ENCODE measurements at regions not wholly inside any gene's neighbourhood (a gene's known extent, or its start where the extent isn't known, plus 50 kb on each side); places are given as distances from the start of the nearest gene placed in this dataset.

- no peak for DNase-seq
Observed at GRCh38 chr6:6376845-6377244, 56.4 kb upstream of the F13A1 start.

DNA sequence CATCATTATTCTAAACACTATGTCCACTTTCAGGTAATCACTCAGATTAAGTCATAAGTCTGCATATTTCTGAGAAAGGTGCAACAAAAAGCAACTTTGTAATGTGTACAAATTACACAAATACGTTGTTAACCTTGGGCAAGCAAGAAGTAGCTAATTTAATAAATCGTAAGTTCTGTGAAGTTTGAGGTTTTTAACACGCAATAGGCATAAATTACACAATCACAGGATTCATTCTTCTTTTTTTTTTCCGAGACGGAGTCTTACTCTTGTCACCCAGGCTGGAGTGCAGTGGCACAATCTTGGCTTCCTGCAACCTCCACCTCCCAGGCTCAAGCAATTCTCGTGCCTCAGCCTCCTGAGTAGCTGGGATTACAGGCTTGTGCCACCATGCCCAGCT lies 57.2 kb upstream of the F13A1 start:
- DNase-seq = no peak

- no peak for DNase-seq
Observed at GRCh38 chr6:6379573-6379972, 59.1 kb upstream of the F13A1 start.

- DNase-seq = no peak
Observed at GRCh38 chr6:6384520-6384919, 64.1 kb upstream of the F13A1 start.

GRCh38 chr6:6386010-6386409 lies 65.5 kb upstream of the F13A1 start:
- DNase-seq = no peak

- DNase-seq = no peak
Observed at GRCh38 chr6:6390849-6391602, 70.6 kb upstream of the F13A1 start.

DNA sequence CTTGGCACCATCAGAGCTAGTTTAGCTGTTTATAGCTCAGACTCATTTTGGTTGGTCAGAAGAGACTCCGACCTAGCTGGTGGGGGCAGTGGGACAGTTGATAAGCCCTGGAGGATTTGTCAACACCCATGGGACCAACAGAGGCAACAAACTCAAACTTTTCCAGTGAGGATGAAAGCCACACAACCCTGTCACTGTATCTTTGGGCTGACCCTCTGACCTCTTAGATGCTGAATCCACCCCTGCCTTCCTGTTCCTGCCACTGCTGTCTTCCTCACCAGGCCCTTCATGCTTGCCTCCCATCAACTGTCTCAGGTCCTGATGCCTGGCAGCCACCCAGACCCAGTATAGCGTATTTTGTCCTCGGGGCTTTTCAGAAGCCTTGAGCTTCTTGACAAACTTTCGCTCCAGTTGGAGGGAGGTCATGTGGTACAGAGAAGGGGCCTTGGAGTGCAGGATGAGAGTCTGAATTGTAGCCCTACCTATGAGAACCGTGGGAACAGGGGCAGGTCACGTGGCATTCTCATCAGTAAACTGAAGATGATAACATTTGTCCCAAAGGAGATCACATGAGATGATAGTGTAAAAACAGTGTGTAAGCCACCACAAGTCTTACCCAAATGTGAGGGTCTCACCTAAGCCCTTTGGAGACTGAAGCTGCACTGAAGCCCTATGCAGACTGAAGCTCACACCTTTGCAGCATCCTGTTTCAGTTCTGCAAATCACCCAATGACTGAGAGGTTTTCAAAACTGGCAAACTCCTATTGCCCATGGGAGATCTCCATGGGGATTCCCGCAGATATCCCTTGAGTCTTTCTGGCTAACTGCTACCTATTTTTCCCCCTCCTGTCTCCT lies 72.0 kb upstream of the F13A1 start:
- no peak for DNase-seq

GRCh38 chr6:6393069-6393529 lies 72.6 kb upstream of the F13A1 start:
- no peak for DNase-seq

DNA sequence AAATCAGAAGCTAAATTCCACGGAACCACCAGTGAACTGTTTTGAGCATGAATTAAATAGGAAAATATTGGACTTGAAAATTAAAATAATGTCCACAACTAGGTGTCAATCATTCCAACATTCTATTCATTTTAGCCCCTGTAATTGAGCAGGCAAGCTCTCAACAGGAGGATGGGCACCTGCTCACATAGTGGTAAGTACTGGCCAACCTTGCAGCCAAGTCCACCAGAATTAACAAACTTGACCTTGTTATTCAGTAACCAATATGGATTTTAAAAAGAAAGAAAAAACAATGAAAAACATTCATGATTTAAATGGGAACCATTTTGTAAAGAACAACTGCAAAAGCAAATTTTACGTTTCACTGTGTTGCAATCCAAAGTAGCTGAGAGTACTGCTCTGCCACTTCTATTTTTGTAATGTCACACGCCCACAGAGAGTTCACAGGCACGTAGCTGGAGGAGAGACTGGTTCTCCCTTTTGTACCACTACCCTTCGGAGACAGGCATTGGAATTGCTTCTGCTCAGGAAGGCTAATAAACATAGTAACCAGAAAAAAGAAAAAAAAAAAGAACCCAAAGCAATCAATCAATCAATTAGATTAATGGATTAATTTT lies 75.2 kb upstream of the F13A1 start:
- no peak for DNase-seq

DNA sequence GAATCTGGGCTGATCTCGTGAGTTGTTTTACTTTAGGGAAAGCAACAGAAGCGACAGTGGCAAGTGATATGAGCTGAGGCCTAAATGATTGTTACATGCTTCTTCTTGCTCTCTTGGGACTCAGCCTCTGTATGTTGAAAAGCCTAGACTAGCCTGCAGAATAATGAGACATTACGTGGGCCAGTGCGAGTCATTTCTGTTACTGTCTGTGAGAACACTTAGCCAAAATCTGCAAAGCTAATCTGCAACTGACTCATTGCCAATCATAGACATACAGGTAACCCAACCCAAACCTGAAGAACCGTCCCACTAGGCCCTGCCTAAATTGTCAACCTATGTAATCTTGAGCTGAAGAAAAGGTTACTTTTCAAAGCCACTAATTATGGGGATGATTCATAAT lies 77.4 kb upstream of the F13A1 start:
- no peak for DNase-seq

DNA sequence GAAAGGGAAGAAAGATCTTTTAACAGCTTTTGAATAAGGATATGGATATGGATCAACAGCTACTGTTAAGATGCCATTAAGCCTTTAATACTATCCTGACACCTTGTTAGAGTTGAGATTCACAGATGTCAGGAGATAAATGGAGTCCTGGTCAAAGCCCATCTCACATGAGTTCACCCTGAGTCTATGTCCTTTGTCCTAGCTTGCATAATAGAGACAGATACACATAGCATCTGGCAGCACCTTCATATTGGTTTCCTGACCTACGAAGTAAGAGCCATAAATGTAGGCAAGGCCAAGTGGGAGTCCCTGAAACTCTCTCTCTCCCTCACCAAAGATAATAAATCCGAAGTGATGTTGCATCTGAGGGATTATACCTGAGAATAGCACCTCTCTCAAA lies 79.1 kb upstream of the F13A1 start:
- DNase-seq = no peak

DNA sequence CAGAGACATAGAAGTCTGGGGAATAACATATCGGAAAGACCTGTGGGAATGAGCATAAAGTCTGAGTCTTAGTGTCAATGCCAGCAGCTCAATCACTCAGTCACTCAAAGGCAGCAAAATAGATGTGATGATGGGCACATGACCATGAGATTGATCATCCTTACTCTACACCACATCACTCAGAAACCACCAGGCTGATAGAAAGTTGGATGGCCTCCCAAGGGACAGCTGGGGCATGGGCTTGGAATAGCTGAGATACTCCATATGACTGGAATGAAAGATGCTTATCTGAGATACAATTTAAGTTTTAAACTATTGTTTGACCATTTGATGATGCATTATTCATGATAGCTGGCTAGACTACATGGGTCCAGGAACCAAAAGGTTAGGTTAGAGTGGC lies 80.9 kb upstream of the F13A1 start:
- DNase-seq = no peak

DNA sequence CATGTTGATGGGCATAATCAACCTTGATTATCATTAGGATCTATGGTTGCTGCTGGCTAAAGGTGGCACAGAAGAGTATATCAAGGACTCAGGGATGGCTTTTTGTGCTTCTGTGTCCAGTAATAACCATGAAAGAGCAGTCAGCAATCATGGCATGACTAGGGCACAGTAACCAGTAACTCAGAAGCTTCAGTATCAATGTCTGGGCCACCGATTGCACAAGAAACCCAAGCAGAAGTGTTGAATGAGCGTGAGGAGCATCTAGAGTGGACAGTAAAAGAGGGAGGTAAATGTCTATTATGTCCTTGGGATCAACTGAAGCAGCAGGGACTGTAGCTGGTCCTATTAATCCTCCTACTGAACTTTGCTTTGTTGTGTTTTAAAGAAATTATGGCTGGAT lies 81.5 kb upstream of the F13A1 start:
- no peak for DNase-seq

DNA sequence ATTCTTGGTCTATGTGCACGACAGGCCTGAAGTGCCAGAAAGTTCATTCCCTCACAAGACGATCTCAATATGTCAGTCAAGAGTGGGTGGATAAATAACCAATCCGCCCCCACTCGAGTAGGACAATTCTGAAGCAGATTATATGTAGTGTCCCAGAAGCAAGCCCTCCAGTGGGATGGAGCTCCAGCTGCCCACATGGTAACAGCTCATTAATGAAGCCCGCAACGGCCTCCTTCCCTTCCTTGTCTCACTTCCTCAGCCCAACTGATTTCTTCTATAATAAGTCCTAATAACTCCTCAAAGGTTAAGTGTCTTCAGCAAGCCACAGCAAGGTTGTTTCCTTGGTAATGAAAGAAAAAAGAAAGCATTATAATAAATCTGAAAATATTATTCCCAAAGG lies 82.1 kb upstream of the F13A1 start:
- no peak for DNase-seq

DNA sequence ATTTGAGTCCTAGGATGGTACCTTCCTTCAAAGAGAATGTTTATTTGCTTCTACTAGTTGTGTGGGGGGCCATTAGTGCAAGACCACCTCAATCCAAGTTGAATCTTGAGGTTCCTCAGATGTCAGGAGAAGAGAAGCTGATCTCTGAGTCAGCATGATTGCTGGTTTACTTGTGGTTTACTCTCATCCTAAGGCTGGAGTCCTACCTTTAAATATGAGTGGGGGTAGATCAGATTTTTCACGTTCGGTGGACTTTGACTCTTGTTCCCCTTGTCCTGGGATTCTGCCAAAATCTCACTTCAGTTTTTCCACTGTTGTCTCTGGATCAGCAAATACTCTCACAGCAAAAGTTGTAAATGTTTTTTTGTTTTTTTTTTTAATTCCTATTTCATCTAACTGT lies 84.6 kb upstream of the F13A1 start:
- DNase-seq = no peak

DNA sequence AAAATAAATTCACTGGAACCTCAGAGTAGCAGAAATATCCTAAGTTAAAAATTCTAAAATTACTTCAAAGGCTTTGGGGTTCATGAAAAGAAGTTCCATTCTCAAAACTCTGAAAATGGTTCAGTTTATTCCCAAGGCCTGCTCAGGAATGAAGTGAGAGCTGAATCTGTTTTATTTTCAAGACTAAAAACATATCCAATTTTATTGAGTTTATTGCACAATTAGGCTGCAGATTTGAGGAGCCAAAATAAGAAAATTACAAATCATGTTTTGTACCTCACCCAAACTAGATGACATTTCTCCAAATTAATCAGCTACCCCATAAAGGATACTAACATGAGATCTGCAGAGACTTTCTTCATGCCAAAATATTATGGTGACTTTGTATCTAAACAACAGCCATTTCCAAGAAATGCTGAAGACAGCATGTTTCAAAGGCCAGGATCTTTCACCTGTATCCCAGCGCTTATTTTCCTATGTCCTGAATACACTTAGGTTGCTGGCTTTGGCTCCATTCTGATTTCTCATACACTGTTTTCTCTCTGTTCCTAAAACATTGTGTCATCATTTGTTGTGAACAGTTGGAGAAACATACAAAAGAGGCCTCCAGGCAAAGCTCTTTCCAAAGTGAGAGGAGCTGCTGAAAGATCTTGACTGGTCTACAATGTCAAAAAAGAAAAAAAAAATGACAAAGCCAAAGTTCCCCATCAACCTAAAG lies 85.7 kb upstream of the F13A1 start:
- no peak for DNase-seq

GRCh38 chr6:6406715-6407070 lies 86.2 kb upstream of the F13A1 start:
- no peak for DNase-seq

- DNase-seq = peak; percentile 36
Observed at GRCh38 chr6:6407071-6407741, 86.7 kb upstream of the F13A1 start.

GRCh38 chr6:6409397-6410030 lies 89.1 kb upstream of the F13A1 start:
- DNase-seq = no peak

- no peak for DNase-seq
Observed at GRCh38 chr6:6411115-6411514, 90.7 kb upstream of the F13A1 start.

DNA sequence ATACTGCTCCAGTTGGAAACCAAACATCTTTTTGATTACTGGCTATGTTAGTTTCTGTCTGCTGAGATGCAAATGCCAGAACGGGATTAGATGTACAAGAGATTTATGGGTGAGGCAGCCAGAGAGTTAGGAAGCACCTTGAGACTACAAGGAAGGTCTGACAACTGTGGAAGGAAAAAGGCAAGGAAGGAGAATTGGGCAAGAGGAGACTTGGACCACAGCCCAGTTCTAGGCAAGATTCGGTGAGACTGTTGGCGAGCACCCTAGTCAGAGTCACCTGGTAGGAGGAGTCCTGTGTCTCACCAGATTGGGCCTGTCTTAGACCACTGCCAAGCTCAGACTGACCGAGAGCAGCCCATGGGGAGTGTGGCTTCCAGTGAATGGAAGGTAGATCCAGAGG lies 91.8 kb upstream of the F13A1 start:
- no peak for DNase-seq

DNA sequence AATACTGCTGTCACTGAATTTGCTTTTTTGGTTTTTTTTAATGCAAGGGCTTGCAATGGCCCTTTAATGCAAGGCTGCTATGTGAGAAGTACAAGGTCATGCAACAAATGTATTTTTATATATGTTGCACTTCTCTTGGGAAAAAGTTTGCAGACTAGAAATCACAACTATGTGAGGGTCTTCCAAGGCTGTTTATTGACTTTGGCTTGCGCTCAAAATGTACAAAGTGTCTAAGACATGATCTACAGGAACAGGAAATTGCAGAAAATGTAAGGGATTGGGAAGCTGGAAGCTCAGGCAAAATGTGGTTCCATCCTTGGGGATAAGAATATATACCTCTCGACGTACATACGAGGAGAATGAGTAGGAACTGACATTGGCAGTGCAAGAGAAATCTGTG lies 92.2 kb upstream of the F13A1 start:
- no peak for DNase-seq
